HepG2 (cell line): ENCODE measurements at regions not wholly inside any gene's neighbourhood (a gene's known extent, or its start where the extent isn't known, plus 50 kb on each side); places are given as distances from the start of the nearest gene placed in this dataset.
A peak's percentile ranks its signal among the peaks of the same experiment; 100 is the strongest.

ENCODE experiments used
- ATAC-seq: fragments of 200-7000 bp; cut with Tn5 transposase; 3 replicates; pipeline ENCODE4 v1.9.1; 2020; ENCODE audit warnings: mild to moderate bottlenecking, moderate library complexity
- BruUV-seq: library from RNA; stranded (reverse); fragments of 400-500 nt; replicated peaks from 2 replicates; lab custom pipeline; 2021; lab: Mats Ljungman, UMichigan
- CTCF ChIA-PET: fragments of 300-600 bp; formaldehyde crosslinking; extraction: SDS; loops from one replicate; lab custom pipeline; 2021; ENCODE audit warnings: low total read pairs, inconsistent platforms, low intra/inter-chr PET ratio; lab: Yijun Ruan, JAX
- POLR2A ChIA-PET: fragments of 350-600 bp; sonication (Branson Sonifier 250); formaldehyde crosslinking; loops from one replicate; lab custom pipeline; 2020; ENCODE audit warnings: antibody characterized with exemption, inconsistent platforms; lab: Yijun Ruan, JAX
- DNase-seq: peaks from one replicate; pipeline ENCODE4 v3.0.0-alpha.2; 2015; ENCODE audit warnings: low spot score
- FAIRE-seq: peaks from 3 replicates; lab custom pipeline; 2011; peaks lifted over from hg19 to GRCh38; lab: Jason Lieb, UNC
- H2AFZ ChIP-seq: one replicate; pipeline ENCODE4 v1.6.1; 2011; ENCODE audit warnings: low read length, inconsistent platforms
- H3K27ac ChIP-seq: fragments of 300-600 bp; 3 replicates; pipeline ENCODE4 v1.8.0; 2011; ENCODE audit warnings: mixed run types, mild to moderate bottlenecking, mixed read lengths, low read length, inconsistent platforms; ENCODE audit not compliant: insufficient read depth; ENCODE audit errors: extremely low read length
- H3K27me3 ChIP-seq, 2 experiments: fragments of 200-600 bp in 1 of 2; 2 replicates in 1 of 2; 3 replicates in 1 of 2; pipeline versions ENCODE4 v1.6.0 to v1.8.0; 2011; ENCODE audit warnings: low read length in 2 of 2, mild to moderate bottlenecking in 2 of 2, moderate library complexity in 2 of 2, inconsistent platforms in 1 of 2; ENCODE audit not compliant: insufficient read depth in 2 of 2, control insufficient read depth in 1 of 2
- H3K36me3 ChIP-seq, 2 experiments: fragments of 200-600 bp in 1 of 2; replicated peaks in 1 of 2; 2 replicates in 1 of 2; 3 replicates in 1 of 2; pipeline versions ENCODE4 v1.5.1 to v1.8.0; 2011; ENCODE audit warnings: low read length in 2 of 2, inconsistent platforms in 1 of 2; ENCODE audit not compliant: insufficient read depth in 2 of 2, control insufficient read depth in 1 of 2
- H3K4me1 ChIP-seq: 2 replicates; pipeline ENCODE4 v1.5.1; 2012; ENCODE audit warnings: low read length, inconsistent platforms; ENCODE audit not compliant: insufficient read depth
- H3K4me2 ChIP-seq: 2 replicates; pipeline ENCODE4 v1.6.0; 2011; ENCODE audit warnings: low read depth, low read length, inconsistent platforms
- H3K4me3 ChIP-seq, 3 experiments: fragments of 200-600 bp in 1 of 3; sonication (generic), shearing (Covaris generic) in 1 of 3; replicated peaks in 1 of 3; 2 replicates each; pipeline ENCODE4 v1.5.1; 2011 to 2016; ENCODE audit warnings: low read length in 3 of 3, inconsistent platforms in 2 of 3, low read depth in 2 of 3, mild to moderate bottlenecking in 2 of 3, control low read depth in 1 of 3, mixed read lengths in 1 of 3; ENCODE audit not compliant: insufficient read depth in 1 of 3
- H3K79me2 ChIP-seq: one replicate; pipeline ENCODE4 v1.6.1; 2011; ENCODE audit warnings: low read length, inconsistent platforms; ENCODE audit not compliant: insufficient read depth
- H3K9ac ChIP-seq: 2 replicates; pipeline ENCODE4 v1.6.0; 2011; ENCODE audit warnings: mild to moderate bottlenecking, low read depth, low read length, inconsistent platforms; ENCODE audit not compliant: insufficient read depth
- H3K9me3 ChIP-seq: 2 replicates; pipeline ENCODE4 v1.5.1; 2012; ENCODE audit warnings: mild to moderate bottlenecking, low read length
- H4K20me1 ChIP-seq: 2 replicates; pipeline ENCODE4 v1.6.0; 2011; ENCODE audit warnings: inconsistent platforms, mild to moderate bottlenecking, low read length, moderate library complexity; ENCODE audit not compliant: insufficient read depth
- ARNT2 ChIP-seq: sonication (generic); formaldehyde crosslinking; IDR thresholded peaks from 2 replicates; pipeline ENCODE4 v1.8.0; 2022; ENCODE audit warnings: mild to moderate bottlenecking, low read depth, missing genetic modification reagents, moderate library complexity
- ARNTL ChIP-seq: sonication (generic); formaldehyde crosslinking; IDR thresholded peaks from 2 replicates; pipeline ENCODE4 v1.4.0; 2020; ENCODE audit warnings: mild to moderate bottlenecking, missing genetic modification reagents
- GATAD1 ChIP-seq: IDR thresholded peaks from 2 replicates; pipeline ENCODE4 v1.6.1; 2016; ENCODE audit warnings: missing genetic modification reagents, missing compliant biosample characterization
- MBNL3 ChIP-seq: fragments of 250-450 bp; sonication (Bioruptor Pico); conservative IDR thresholded peaks from 2 replicates; pipeline ENCODE4 v1.8.0; 2022; ENCODE audit warnings: mild to moderate bottlenecking, inconsistent platforms
- POGZ ChIP-seq: sonication (generic); formaldehyde crosslinking; IDR thresholded peaks from 2 replicates; pipeline ENCODE4 v1.4.0; 2020; ENCODE audit warnings: mild to moderate bottlenecking, missing genetic modification reagents
- SKI ChIP-seq: fragments of 450-650 bp; IDR thresholded peaks from one replicate; pipeline ENCODE4 v1.6.1; 2018; ENCODE audit warnings: mild to moderate bottlenecking; ENCODE audit not compliant: partially characterized antibody
- SMARCC2 ChIP-seq: fragments of 450-650 bp; IDR thresholded peaks from 2 replicates; pipeline ENCODE4 v1.6.1; 2017; ENCODE audit warnings: antibody characterized with exemption, mild to moderate bottlenecking
- TRIM22 ChIP-seq: fragments of 450-650 bp; IDR thresholded peaks from 2 replicates; pipeline ENCODE4 v1.6.1; 2017
- U2AF1 ChIP-seq: fragments of 200-400 bp; formaldehyde crosslinking; optimal IDR thresholded peaks from 2 replicates; pipeline ENCODE3; 2017; ENCODE audit warnings: mild to moderate bottlenecking, low read depth, low read length
- ZMAT3 ChIP-seq: sonication (generic); formaldehyde crosslinking; conservative IDR thresholded peaks from 2 replicates; pipeline ENCODE4 v1.7.0; 2021; ENCODE audit warnings: missing genetic modification reagents
- ZNF280D ChIP-seq: sonication (generic); formaldehyde crosslinking; IDR thresholded peaks from 2 replicates; pipeline ENCODE4 v1.5.1; 2020; ENCODE audit warnings: mild to moderate bottlenecking, missing genetic modification reagents
- ZNF441 ChIP-seq: sonication (generic); formaldehyde crosslinking; IDR thresholded peaks from 2 replicates; pipeline ENCODE4 v1.7.0; 2021; ENCODE audit warnings: missing genetic modification reagents, borderline replicate concordance
- in situ Hi-C: cut with HindIII; loops from 2 replicates; pipeline ENCODE4 v1.10.0; 2017; ENCODE audit warnings: low pct_unique_long_range_greater_than_20kb; ENCODE audit not compliant: extremely low pct_ligation_motif_present
- intact Hi-C: fragments of 100-400 bp; cut with micrococcal nuclease; formaldehyde crosslinking; loops from one replicate; pipeline ENCODE4 v1.10.0; 2022; ENCODE audit not compliant: unreplicated experiment
- TF ChIP-seq, protein P1 (sequence below): sonication (generic); formaldehyde crosslinking; IDR thresholded peaks from 2 replicates; pipeline ENCODE4 v1.8.1; 2023; ENCODE audit warnings: mild to moderate bottlenecking, missing genetic modification reagents
- TF ChIP-seq, protein P2 (sequence below): sonication (generic); formaldehyde crosslinking; IDR thresholded peaks from 2 replicates; pipeline ENCODE4 v1.5.1; 2020; ENCODE audit warnings: mild to moderate bottlenecking, missing genetic modification reagents, moderate library complexity

DNA sequence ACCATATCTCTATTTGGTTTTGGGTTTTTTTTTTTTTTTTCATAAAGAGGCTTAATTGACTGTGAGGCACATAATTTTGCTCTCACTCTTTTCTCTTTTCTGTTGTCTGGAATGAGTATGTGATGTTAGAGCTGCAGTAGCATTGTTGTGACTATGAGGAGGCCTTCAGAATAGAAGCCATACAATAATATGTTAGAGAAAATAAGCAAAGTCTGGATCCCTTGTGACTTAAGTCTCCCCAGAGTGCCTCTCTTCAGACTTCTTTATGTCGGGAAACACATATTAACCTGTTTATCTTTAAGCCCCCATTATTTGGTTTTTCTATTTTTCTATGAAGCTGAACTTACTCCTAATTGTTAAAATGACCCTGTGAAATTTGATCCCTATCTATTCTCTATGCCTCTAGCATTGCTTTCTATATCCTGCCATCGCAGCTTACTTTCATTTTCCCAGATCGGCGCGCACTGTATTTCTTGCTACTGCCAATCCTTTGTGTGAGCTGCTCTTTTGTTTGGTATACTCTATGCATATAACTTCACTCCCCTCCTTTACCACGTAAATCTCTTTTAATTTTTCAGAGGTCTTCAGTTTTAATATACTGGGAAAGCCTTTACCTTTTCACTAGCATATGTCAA is 372.5 kb upstream of the KCNN2 start (continued):
- TF ChIP-seq, protein P1, sequence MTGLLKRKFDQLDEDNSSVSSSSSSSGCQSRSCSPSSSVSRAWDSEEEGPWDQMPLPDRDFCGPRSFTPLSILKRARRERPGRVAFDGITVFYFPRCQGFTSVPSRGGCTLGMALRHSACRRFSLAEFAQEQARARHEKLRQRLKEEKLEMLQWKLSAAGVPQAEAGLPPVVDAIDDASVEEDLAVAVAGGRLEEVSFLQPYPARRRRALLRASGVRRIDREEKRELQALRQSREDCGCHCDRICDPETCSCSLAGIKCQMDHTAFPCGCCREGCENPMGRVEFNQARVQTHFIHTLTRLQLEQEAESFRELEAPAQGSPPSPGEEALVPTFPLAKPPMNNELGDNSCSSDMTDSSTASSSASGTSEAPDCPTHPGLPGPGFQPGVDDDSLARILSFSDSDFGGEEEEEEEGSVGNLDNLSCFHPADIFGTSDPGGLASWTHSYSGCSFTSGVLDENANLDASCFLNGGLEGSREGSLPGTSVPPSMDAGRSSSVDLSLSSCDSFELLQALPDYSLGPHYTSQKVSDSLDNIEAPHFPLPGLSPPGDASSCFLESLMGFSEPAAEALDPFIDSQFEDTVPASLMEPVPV: no peak
- no peak for TF ChIP-seq ARNTL (CRISPR knock-in tag)
- no peak for TF ChIP-seq GATAD1 (CRISPR knock-in tag)
- TF ChIP-seq U2AF1: no peak
- no peak for TF ChIP-seq SMARCC2
- no peak for TF ChIP-seq ARNT2 (CRISPR knock-in tag)
- no peak for TF ChIP-seq POGZ (CRISPR knock-in tag)

DNA sequence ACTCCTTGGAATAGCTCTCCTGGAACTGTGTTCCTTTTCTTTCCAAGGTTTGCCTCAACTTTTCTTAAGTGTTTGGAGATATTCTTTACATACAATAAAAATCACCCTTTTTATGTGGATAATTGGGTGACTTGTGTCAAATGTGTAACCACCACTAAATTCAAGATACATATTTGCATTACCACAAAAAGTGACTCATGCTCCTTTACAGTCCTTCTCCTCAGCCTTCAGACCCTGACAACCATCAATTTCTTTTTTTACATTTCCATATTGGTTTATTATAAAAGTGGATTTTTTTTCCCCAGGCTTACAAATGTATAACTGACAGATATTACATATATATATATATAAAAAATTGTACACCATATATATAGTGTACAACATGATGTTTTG is 372.0 kb upstream of the KCNN2 start:
- no peaks in the 10 kb centered on the region for H3K36me3 ChIP-seq
- no peaks in the 10 kb centered on the region for H3K79me2 ChIP-seq
- peak overlapping the region; percentile 58 for H3K4me2 ChIP-seq
- peak overlapping the region in 2 of 3 experiments; percentile 26 to 34; a peak in 3 of 6 replicates for H3K4me3 ChIP-seq
- no peaks in the 10 kb centered on the region for H3K9me3 ChIP-seq
- H2AFZ ChIP-seq: no peak overlapping the region
- intact Hi-C loops: no loop called here
- no peak overlapping the region for H3K9ac ChIP-seq
- no TSS peak for BruUV-seq
- H4K20me1 ChIP-seq: no peaks in the 10 kb centered on the region
- no peak for ATAC-seq
- H3K4me1 ChIP-seq: no peaks in the 10 kb centered on the region
- POLR2A ChIA-PET: no interaction called here
- DNase-seq: no peak
- no peaks in the 10 kb centered on the region for H3K27me3 ChIP-seq
- no peak for FAIRE-seq
- H3K27ac ChIP-seq: no peak overlapping the region
- CTCF ChIA-PET: no interaction called here
- in situ Hi-C loops: no loop called here
- TF ChIP-seq ZNF441 (CRISPR knock-in tag) (no peak), TRIM22 (no peak), MBNL3 (CRISPR knock-in tag) (no peak), ZMAT3 (CRISPR knock-in tag) (no peak), SKI (no peak), ZNF280D (no peak)
- TF ChIP-seq, protein P2, sequence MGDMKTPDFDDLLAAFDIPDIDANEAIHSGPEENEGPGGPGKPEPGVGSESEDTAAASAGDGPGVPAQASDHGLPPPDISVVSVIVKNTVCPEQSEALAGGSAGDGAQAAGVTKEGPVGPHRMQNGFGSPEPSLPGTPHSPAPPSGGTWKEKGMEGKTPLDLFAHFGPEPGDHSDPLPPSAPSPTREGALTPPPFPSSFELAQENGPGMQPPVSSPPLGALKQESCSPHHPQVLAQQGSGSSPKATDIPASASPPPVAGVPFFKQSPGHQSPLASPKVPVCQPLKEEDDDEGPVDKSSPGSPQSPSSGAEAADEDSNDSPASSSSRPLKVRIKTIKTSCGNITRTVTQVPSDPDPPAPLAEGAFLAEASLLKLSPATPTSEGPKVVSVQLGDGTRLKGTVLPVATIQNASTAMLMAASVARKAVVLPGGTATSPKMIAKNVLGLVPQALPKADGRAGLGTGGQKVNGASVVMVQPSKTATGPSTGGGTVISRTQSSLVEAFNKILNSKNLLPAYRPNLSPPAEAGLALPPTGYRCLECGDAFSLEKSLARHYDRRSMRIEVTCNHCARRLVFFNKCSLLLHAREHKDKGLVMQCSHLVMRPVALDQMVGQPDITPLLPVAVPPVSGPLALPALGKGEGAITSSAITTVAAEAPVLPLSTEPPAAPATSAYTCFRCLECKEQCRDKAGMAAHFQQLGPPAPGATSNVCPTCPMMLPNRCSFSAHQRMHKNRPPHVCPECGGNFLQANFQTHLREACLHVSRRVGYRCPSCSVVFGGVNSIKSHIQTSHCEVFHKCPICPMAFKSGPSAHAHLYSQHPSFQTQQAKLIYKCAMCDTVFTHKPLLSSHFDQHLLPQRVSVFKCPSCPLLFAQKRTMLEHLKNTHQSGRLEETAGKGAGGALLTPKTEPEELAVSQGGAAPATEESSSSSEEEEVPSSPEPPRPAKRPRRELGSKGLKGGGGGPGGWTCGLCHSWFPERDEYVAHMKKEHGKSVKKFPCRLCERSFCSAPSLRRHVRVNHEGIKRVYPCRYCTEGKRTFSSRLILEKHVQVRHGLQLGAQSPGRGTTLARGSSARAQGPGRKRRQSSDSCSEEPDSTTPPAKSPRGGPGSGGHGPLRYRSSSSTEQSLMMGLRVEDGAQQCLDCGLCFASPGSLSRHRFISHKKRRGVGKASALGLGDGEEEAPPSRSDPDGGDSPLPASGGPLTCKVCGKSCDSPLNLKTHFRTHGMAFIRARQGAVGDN: no peak
